ENCODE measurements at regions not wholly inside any gene's neighbourhood (a gene's known extent, or its start where the extent isn't known, plus 50 kb on each side); places are given as distances from the start of the nearest gene placed in this dataset.
"Not testable (repeated sequence)": the region's sequence is repeated elsewhere in the genome, so short reads cannot be mapped to it uniquely, and the experiment has no call there.

DNA sequence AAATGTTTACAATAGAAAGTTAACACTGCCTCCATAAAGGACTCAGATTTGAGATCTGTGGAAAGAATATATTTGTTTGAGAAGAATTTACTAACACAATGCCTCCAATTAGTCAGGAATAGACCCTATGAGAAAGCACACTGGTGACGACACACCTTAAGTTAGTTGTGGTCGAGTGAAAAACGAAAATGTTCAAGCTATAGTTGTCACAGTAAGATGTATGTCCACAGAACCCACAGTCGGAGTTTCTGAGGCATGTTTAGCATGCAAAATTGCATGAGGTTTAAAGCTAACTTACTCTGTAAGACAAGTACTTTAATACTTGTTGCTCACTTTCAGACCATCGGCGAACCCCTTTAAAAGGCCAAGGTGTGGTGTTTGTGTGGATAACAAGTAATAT, 69.9 kb upstream of the SIPA1L2 start:
- Mint-ChIP-seq H3K27ac (no peak overlapping the region), H3K4me1 (ENCODE audit: low read depth) (no peaks in the 10 kb centered on the region), H3K36me3 (ENCODE audit: low read depth) (no peaks in the 10 kb centered on the region), H3K9me3 (ENCODE audit: insufficient read depth) (no peaks in the 10 kb centered on the region), H3K4me3 (no peak overlapping the region), H3K27me3 (ENCODE audit: low read depth) (no peaks in the 10 kb centered on the region)
- no peak for DNase-seq
- no peak for ATAC-seq
- CTCF ChIA-PET, result no interaction called here
- POLR2A ChIA-PET, result no interaction called here

DNA sequence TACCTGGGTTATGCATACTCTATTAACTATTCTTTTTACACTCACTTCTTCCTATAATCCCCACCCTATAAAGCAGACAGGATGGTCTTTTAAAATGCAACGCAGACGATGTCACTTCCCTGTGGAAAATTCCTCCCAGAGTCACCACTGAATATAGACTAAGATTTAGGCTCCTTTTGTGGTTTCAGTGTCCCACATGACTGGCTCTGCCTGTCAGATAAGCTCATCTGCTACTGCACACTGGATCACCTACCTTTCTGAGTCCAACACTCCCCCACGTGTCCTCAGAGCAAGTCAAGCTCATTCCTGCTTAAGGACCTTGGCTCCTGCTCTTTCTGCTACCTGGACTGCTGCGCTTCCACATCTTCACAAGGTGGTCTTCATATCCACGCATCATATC, 73.0 kb upstream of the SIPA1L2 start:
- ChIA-PET CTCF (no interaction called here), POLR2A (no interaction called here)
- no peaks in the 10 kb centered on the region for H3K36me3 Mint-ChIP-seq (ENCODE audit: low read depth)
- no peak overlapping the region for H3K27ac Mint-ChIP-seq
- no peaks in the 10 kb centered on the region for H3K9me3 Mint-ChIP-seq (ENCODE audit: insufficient read depth)
- no peak for DNase-seq
- no peak for ATAC-seq
- H3K4me3 Mint-ChIP-seq, result no peak overlapping the region
- no peaks in the 10 kb centered on the region for H3K4me1 Mint-ChIP-seq (ENCODE audit: low read depth)
- peaks cover 2% of the 10 kb centered on the region for H3K27me3 Mint-ChIP-seq (ENCODE audit: low read depth)

GRCh38 chr1:232704256-232704655, 74.3 kb upstream of the SIPA1L2 start:
- H3K4me1 Mint-ChIP-seq (ENCODE audit: low read depth), result no peaks in the 10 kb centered on the region
- H3K4me3 Mint-ChIP-seq, result no peak overlapping the region
- POLR2A ChIA-PET, result no interaction called here

GRCh38 chr1:232704694-232705680, 75.1 kb upstream of the SIPA1L2 start:
- Mint-ChIP-seq H3K4me1 (ENCODE audit: low read depth) (no peaks in the 10 kb centered on the region), H3K27ac (no peak overlapping the region), H3K9me3 (ENCODE audit: insufficient read depth) (no peaks in the 10 kb centered on the region), H3K36me3 (ENCODE audit: low read depth) (no peaks in the 10 kb centered on the region), H3K27me3 (ENCODE audit: low read depth) (peaks cover 2% of the 10 kb centered on the region), H3K4me3 (no peak overlapping the region)
- ChIA-PET POLR2A (no interaction called here), CTCF (no interaction called here)
- no peak for DNase-seq
- ATAC-seq, result no peak

More at GRCh38 chr1:232704256-232704655, 74.3 kb upstream of the SIPA1L2 start:
- no peaks in the 10 kb centered on the region for H3K36me3 Mint-ChIP-seq (ENCODE audit: low read depth)
- no peak for DNase-seq
- no peak for ATAC-seq
- H3K27ac Mint-ChIP-seq, result no peak overlapping the region
- H3K27me3 Mint-ChIP-seq (ENCODE audit: low read depth), result peaks cover 2% of the 10 kb centered on the region
- CTCF ChIA-PET, result no interaction called here
- no peaks in the 10 kb centered on the region for H3K9me3 Mint-ChIP-seq (ENCODE audit: insufficient read depth)

GRCh38 chr1:232705815-232706575, 76.1 kb upstream of the SIPA1L2 start:
- DNase-seq (no peak), ATAC-seq (no peak)
- POLR2A ChIA-PET, result no interaction called here
- H3K27me3 Mint-ChIP-seq (ENCODE audit: low read depth), result peaks cover 2% of the 10 kb centered on the region
- CTCF ChIA-PET, result no interaction called here
- no peak overlapping the region for H3K27ac Mint-ChIP-seq
- no peaks in the 10 kb centered on the region for H3K4me1 Mint-ChIP-seq (ENCODE audit: low read depth)
- no peaks in the 10 kb centered on the region for H3K9me3 Mint-ChIP-seq (ENCODE audit: insufficient read depth)
- H3K36me3 Mint-ChIP-seq (ENCODE audit: low read depth), result no peaks in the 10 kb centered on the region
- H3K4me3 Mint-ChIP-seq, result no peak overlapping the region

DNA sequence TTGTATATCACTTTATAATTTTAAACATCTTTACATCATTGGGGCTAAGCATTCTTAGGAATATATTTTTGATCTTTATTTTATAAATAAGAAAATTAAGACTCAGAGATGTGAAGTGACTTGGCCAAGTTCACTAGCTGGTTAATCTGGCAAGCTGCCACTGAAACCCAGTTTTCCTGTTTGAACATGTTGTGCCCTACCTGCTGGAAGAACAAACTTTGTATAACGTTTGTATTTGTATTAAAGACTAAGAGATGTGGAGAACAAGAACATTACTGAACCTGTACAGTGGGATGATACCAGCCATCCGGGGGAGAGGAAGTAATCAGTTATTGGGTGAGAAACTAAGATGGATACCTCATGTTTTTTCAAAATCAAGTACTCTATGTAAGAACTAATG, 77.2 kb upstream of the SIPA1L2 start:
- H3K9me3 Mint-ChIP-seq (ENCODE audit: insufficient read depth), result no peaks in the 10 kb centered on the region
- no peak overlapping the region for H3K4me3 Mint-ChIP-seq
- no peak overlapping the region for H3K27ac Mint-ChIP-seq
- ATAC-seq, result no peak
- DNase-seq, result no peak
- CTCF ChIA-PET, result no interaction called here
- peaks cover 2% of the 10 kb centered on the region for H3K27me3 Mint-ChIP-seq (ENCODE audit: low read depth)
- POLR2A ChIA-PET, result no interaction called here
- no peaks in the 10 kb centered on the region for H3K4me1 Mint-ChIP-seq (ENCODE audit: low read depth)
- H3K36me3 Mint-ChIP-seq (ENCODE audit: low read depth), result no peaks in the 10 kb centered on the region

GRCh38 chr1:232709386-232709785, 79.5 kb upstream of the SIPA1L2 start:
- no peaks in the 10 kb centered on the region for H3K9me3 Mint-ChIP-seq (ENCODE audit: insufficient read depth)
- POLR2A ChIA-PET, result no interaction called here
- H3K4me3 Mint-ChIP-seq, result no peak overlapping the region
- DNase-seq (no peak), ATAC-seq (no peak)
- H3K27ac Mint-ChIP-seq, result no peak overlapping the region
- CTCF ChIA-PET, result no interaction called here
- H3K4me1 Mint-ChIP-seq (ENCODE audit: low read depth), result no peaks in the 10 kb centered on the region
- H3K36me3 Mint-ChIP-seq (ENCODE audit: low read depth), result no peaks in the 10 kb centered on the region
- H3K27me3 Mint-ChIP-seq (ENCODE audit: low read depth), result peaks cover 4% of the 10 kb centered on the region

GRCh38 chr1:232711996-232712395, 82.1 kb upstream of the SIPA1L2 start:
- H3K27me3 Mint-ChIP-seq (ENCODE audit: low read depth), result peaks cover 2% of the 10 kb centered on the region
- POLR2A ChIA-PET, result no interaction called here
- no peak for DNase-seq
- no peak overlapping the region for H3K4me3 Mint-ChIP-seq
- H3K36me3 Mint-ChIP-seq (ENCODE audit: low read depth), result no peaks in the 10 kb centered on the region
- no peaks in the 10 kb centered on the region for H3K9me3 Mint-ChIP-seq (ENCODE audit: insufficient read depth)
- H3K27ac Mint-ChIP-seq, result no peak overlapping the region
- CTCF ChIA-PET, result no interaction called here
- ATAC-seq, result no peak
- no peaks in the 10 kb centered on the region for H3K4me1 Mint-ChIP-seq (ENCODE audit: low read depth)

GRCh38 chr1:232713785-232714184, 83.9 kb upstream of the SIPA1L2 start:
- CTCF ChIA-PET, result no interaction called here
- POLR2A ChIA-PET, result no interaction called here
- H3K4me3 Mint-ChIP-seq, result no peak overlapping the region
- H3K27me3 Mint-ChIP-seq (ENCODE audit: low read depth), result peaks cover 2% of the 10 kb centered on the region
- no peaks in the 10 kb centered on the region for H3K4me1 Mint-ChIP-seq (ENCODE audit: low read depth)
- DNase-seq (no peak), ATAC-seq (no peak)
- H3K9me3 Mint-ChIP-seq (ENCODE audit: insufficient read depth), result no peaks in the 10 kb centered on the region
- H3K27ac Mint-ChIP-seq, result no peak overlapping the region
- H3K36me3 Mint-ChIP-seq (ENCODE audit: low read depth), result no peaks in the 10 kb centered on the region

GRCh38 chr1:232715154-232715553, 85.2 kb upstream of the SIPA1L2 start:
- Mint-ChIP-seq H3K4me3 (no peak overlapping the region), H3K27ac (no peak overlapping the region), H3K9me3 (ENCODE audit: insufficient read depth) (no peaks in the 10 kb centered on the region), H3K4me1 (ENCODE audit: low read depth) (no peaks in the 10 kb centered on the region), H3K27me3 (ENCODE audit: low read depth) (peaks cover 4% of the 10 kb centered on the region), H3K36me3 (ENCODE audit: low read depth) (no peaks in the 10 kb centered on the region)
- ChIA-PET CTCF (no interaction called here), POLR2A (no interaction called here)
- no peak for ATAC-seq
- DNase-seq, result no peak

GRCh38 chr1:232717911-232718310, 87.3 kb upstream of the MAP10 start:
- H3K27me3 Mint-ChIP-seq (ENCODE audit: low read depth); H3K27ac Mint-ChIP-seq; POLR2A ChIA-PET; ATAC-seq; CTCF ChIA-PET; H3K9me3 Mint-ChIP-seq (ENCODE audit: insufficient read depth); H3K4me1 Mint-ChIP-seq (ENCODE audit: low read depth); DNase-seq; H3K4me3 Mint-ChIP-seq; H3K36me3 Mint-ChIP-seq (ENCODE audit: low read depth): not testable (repeated sequence)
